ENCODE measurements at regions not wholly inside any gene's neighbourhood (a gene's known extent, or its start where the extent isn't known, plus 50 kb on each side); places are given as distances from the start of the nearest gene placed in this dataset.

DNA sequence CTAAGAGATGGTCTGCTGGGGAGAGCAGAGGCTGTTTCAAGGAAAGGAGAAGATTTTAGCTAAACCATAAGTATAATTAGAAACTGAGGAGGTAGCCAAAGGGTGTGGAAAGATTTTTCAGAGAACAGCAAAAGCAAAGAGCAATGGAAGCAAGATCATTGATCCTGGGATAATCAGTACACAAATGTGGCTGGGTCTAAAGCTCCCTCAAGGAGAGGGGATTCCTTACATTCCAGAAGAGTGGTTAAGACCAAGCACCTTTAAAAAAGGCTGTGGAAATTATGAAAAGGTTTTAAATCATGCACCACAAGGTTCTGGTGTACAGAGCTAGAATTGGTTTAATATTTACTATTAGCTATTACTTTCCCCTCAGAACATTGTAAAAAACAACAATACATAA, 246.0 kb upstream of the UBE2E3 start:
- H3K4me3 ChIP-seq = no peak overlapping the region

DNA sequence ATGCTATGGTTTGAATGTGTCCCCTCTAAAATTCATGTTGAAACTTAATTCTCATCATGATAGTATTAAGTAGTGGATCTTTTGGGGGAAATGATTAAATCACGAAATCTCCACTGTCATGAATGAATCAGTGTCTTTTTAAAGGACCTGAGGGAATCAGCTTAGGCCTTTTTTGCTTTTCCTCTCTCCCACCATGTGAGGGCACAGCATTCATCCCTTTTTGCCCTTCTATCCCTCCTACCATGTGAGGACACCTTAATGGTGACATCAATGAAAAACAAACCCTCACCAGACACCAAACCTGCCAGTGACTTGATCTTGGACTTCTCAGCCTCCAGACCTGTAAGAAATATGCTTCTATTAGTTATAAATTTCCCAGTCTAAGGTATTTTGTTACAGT, 247.1 kb upstream of the UBE2E3 start:
- Histone ChIP-seq H3K9me3 (ENCODE audit: insufficient read depth, low read depth) (peaks cover 13% of the 10 kb centered on the region; the same call in 1 of the 2 replicates), H3K27me3 (ENCODE audit: insufficient read depth, low read depth) (no peaks in the 10 kb centered on the region), H3K79me2 (ENCODE audit: low read depth) (no peaks in the 10 kb centered on the region), H3K27ac (no peak overlapping the region), H3K4me1 (replicated peaks; ENCODE audit: insufficient read depth) (peaks cover 29% of the 10 kb centered on the region), H2AFZ (no peak overlapping the region), H3K9me2 (ENCODE audit: insufficient read depth) (no peaks in the 10 kb centered on the region), H3F3A (ENCODE audit: insufficient read depth, low read depth) (peaks cover 7% of the 10 kb centered on the region; the same call in 1 of the 2 replicates), H3K4me2 (no peak overlapping the region), H4K20me1 (ENCODE audit: insufficient read depth) (no peaks in the 10 kb centered on the region), H3K36me3 (ENCODE audit: low read depth) (peaks cover 4% of the 10 kb centered on the region; the same call in 1 of the 2 replicates), H3K4me3 (no peak overlapping the region)
- DNase-seq = no peak
- no TSS peak for BruUV-seq (replicated peaks)
- intact Hi-C loops (cut with micrococcal nuclease; ENCODE audit: unreplicated experiment) = no loop called here
- CTCF ChIA-PET = no interaction called here
- POLR2A ChIA-PET (ENCODE audit: unreplicated experiment) = no interaction called here
- TF ChIP-seq, protein P1, sequence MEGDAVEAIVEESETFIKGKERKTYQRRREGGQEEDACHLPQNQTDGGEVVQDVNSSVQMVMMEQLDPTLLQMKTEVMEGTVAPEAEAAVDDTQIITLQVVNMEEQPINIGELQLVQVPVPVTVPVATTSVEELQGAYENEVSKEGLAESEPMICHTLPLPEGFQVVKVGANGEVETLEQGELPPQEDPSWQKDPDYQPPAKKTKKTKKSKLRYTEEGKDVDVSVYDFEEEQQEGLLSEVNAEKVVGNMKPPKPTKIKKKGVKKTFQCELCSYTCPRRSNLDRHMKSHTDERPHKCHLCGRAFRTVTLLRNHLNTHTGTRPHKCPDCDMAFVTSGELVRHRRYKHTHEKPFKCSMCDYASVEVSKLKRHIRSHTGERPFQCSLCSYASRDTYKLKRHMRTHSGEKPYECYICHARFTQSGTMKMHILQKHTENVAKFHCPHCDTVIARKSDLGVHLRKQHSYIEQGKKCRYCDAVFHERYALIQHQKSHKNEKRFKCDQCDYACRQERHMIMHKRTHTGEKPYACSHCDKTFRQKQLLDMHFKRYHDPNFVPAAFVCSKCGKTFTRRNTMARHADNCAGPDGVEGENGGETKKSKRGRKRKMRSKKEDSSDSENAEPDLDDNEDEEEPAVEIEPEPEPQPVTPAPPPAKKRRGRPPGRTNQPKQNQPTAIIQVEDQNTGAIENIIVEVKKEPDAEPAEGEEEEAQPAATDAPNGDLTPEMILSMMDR (conservative IDR thresholded peaks at IDR 0.05) = no peak
- TF ChIP-seq EZH2 (IDR thresholded peaks at IDR 0.05; ENCODE audit: low read depth) = no peak

More for the DNA sequence above, 246.0 kb upstream of the UBE2E3 start:
- H3K27ac ChIP-seq = no peak overlapping the region
- TF ChIP-seq, protein P1 (conservative IDR thresholded peaks at IDR 0.05) = no peak
- TF ChIP-seq EZH2 (IDR thresholded peaks at IDR 0.05; ENCODE audit: low read depth) = no peak
- no peaks in the 10 kb centered on the region for H3K9me2 ChIP-seq (ENCODE audit: insufficient read depth)
- no peaks in the 10 kb centered on the region for H3K27me3 ChIP-seq (ENCODE audit: insufficient read depth, low read depth)
- intact Hi-C loops (cut with micrococcal nuclease; ENCODE audit: unreplicated experiment) = no loop called here
- peaks cover 12% of the 10 kb centered on the region; the same call in 1 of the 2 replicates for H3K9me3 ChIP-seq (ENCODE audit: insufficient read depth, low read depth)
- H3K79me2 ChIP-seq (ENCODE audit: low read depth) = no peaks in the 10 kb centered on the region
- POLR2A ChIA-PET (ENCODE audit: unreplicated experiment) = interaction anchor here (0.9 kb wide), 1 partner anchor 104 kb away, joined by 3 read pairs; no protein-coding TSS in a partner anchor
- H3F3A ChIP-seq (ENCODE audit: insufficient read depth, low read depth) = peaks cover 7% of the 10 kb centered on the region; the same call in 1 of the 2 replicates
- BruUV-seq (replicated peaks) = no TSS peak
- peaks cover 4% of the 10 kb centered on the region; the same call in 1 of the 2 replicates for H3K36me3 ChIP-seq (ENCODE audit: low read depth)
- H3K4me2 ChIP-seq = no peak overlapping the region
- CTCF ChIA-PET = interaction anchor here (0.6 kb wide), 1 partner anchor 246 kb away, joined by 6 read pairs; the partner anchor contains the start of gene UBE2E3
- peaks cover 19% of the 10 kb centered on the region for H3K4me1 ChIP-seq (replicated peaks; ENCODE audit: insufficient read depth)
- no peak overlapping the region for H2AFZ ChIP-seq
- H4K20me1 ChIP-seq (ENCODE audit: insufficient read depth) = no peaks in the 10 kb centered on the region
- no peak for DNase-seq

DNA sequence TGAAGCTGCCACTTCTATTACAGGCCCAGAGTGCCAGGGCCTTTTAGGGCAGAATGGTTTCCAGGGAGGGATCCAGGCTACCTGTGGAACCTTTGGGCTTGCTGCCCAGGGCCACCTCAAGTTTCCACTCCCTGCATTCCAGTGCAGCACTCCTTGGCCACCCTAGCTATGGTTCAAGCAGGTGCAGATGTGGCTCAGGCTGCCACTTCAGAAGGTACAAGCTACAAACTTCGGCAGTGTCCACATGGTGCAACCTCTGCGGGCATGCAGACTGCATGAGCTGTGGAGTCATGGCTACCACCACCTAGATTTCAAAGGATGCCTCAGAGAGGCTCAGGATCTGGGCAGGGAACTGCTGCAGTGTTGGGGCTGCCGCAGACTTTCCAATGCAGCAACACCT, 248.1 kb upstream of the UBE2E3 start:
- H3F3A ChIP-seq (ENCODE audit: insufficient read depth, low read depth) = peaks cover 7% of the 10 kb centered on the region; the same call in 1 of the 2 replicates
- H3K4me1 ChIP-seq (replicated peaks; ENCODE audit: insufficient read depth) = peaks cover 29% of the 10 kb centered on the region
- no peaks in the 10 kb centered on the region for H3K79me2 ChIP-seq (ENCODE audit: low read depth)
- TF ChIP-seq, protein P1 (conservative IDR thresholded peaks at IDR 0.05) = no peak
- TF ChIP-seq EZH2 (IDR thresholded peaks at IDR 0.05; ENCODE audit: low read depth) = no peak
- DNase-seq = no peak
- BruUV-seq (replicated peaks) = no TSS peak
- no peaks in the 10 kb centered on the region for H3K9me2 ChIP-seq (ENCODE audit: insufficient read depth)
- peaks cover 4% of the 10 kb centered on the region; the same call in 1 of the 2 replicates for H3K36me3 ChIP-seq (ENCODE audit: low read depth)
- CTCF ChIA-PET = no interaction called here
- no peaks in the 10 kb centered on the region for H4K20me1 ChIP-seq (ENCODE audit: insufficient read depth)
- POLR2A ChIA-PET (ENCODE audit: unreplicated experiment) = no interaction called here
- no peak overlapping the region for H3K4me2 ChIP-seq
- H3K9me3 ChIP-seq (ENCODE audit: insufficient read depth, low read depth) = peaks cover 19% of the 10 kb centered on the region
- intact Hi-C loops (cut with micrococcal nuclease; ENCODE audit: unreplicated experiment) = no loop called here
- no peak overlapping the region for H2AFZ ChIP-seq
- H3K27me3 ChIP-seq (ENCODE audit: insufficient read depth, low read depth) = no peaks in the 10 kb centered on the region
- H3K4me3 ChIP-seq = no peak overlapping the region
- no peak overlapping the region for H3K27ac ChIP-seq
